Chondrocyte (in vitro differentiated cells): ENCODE measurements at regions not wholly inside any gene's neighbourhood (a gene's known extent, or its start where the extent isn't known, plus 50 kb on each side); places are given as distances from the start of the nearest gene placed in this dataset.

Experiments used
- DNase-seq: peaks from one replicate; pipeline ENCODE4 v3.0.0; 2021; ENCODE audit warnings: mixed read lengths, low spot score
- H3K27ac Mint-ChIP-seq: one replicate; pipeline ENCODE4 v1.8.0; 2021; ENCODE audit warnings: mild to moderate bottlenecking, moderate library complexity, mixed read lengths; ENCODE audit not compliant: unreplicated experiment
- H3K27me3 Mint-ChIP-seq: 2 replicates; pipeline ENCODE4 v1.8.0; 2021; ENCODE audit warnings: low read depth, mixed read lengths
- H3K36me3 Mint-ChIP-seq: 2 replicates; pipeline ENCODE4 v1.8.0; 2021; ENCODE audit warnings: low read depth, mixed read lengths
- H3K4me1 Mint-ChIP-seq: 2 replicates; pipeline ENCODE4 v1.8.0; 2021; ENCODE audit warnings: low read depth, mild to moderate bottlenecking, mixed read lengths
- H3K4me3 Mint-ChIP-seq: one replicate; pipeline ENCODE4 v1.8.0; 2021; ENCODE audit warnings: mild to moderate bottlenecking, moderate library complexity, mixed read lengths; ENCODE audit not compliant: unreplicated experiment
- H3K9me3 Mint-ChIP-seq: 2 replicates; pipeline ENCODE4 v1.8.0; 2021; ENCODE audit warnings: low read depth, mixed read lengths
- TF ChIP-seq, protein P1 (sequence below): fragments of 200-600 bp; sonication (generic); IDR thresholded peaks from 2 replicates; pipeline ENCODE4 v1.5.0; 2021; ENCODE audit warnings: antibody characterized with exemption, mild to moderate bottlenecking, moderate library complexity

DNA sequence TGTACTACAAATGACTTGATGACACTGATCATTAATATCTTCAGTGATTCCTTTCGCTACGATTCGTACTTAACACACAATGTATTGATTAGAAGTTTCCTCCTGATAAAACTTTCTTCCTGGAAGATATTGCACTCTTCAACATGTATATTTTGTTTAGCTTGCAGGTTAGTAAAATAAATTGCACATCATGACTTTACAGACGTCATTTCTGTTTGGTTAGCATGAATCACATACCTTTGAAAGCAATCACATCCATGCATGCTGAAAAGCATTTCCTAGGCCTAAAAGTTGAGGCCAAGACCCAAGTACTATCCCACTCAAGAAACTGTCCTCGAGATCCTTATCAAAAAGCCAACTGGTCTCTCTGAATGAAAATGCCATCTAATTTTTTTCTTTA is 1841.0 kb upstream of the PCDH7 start:
- DNase-seq: no peak
- no peak overlapping the region for H3K4me3 Mint-ChIP-seq
- TF ChIP-seq, protein P1, sequence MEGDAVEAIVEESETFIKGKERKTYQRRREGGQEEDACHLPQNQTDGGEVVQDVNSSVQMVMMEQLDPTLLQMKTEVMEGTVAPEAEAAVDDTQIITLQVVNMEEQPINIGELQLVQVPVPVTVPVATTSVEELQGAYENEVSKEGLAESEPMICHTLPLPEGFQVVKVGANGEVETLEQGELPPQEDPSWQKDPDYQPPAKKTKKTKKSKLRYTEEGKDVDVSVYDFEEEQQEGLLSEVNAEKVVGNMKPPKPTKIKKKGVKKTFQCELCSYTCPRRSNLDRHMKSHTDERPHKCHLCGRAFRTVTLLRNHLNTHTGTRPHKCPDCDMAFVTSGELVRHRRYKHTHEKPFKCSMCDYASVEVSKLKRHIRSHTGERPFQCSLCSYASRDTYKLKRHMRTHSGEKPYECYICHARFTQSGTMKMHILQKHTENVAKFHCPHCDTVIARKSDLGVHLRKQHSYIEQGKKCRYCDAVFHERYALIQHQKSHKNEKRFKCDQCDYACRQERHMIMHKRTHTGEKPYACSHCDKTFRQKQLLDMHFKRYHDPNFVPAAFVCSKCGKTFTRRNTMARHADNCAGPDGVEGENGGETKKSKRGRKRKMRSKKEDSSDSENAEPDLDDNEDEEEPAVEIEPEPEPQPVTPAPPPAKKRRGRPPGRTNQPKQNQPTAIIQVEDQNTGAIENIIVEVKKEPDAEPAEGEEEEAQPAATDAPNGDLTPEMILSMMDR: no peak
- no peaks in the 10 kb centered on the region for H3K36me3 Mint-ChIP-seq
- H3K9me3 Mint-ChIP-seq: no peaks in the 10 kb centered on the region
- H3K4me1 Mint-ChIP-seq: no peaks in the 10 kb centered on the region
- H3K27me3 Mint-ChIP-seq: peaks cover 3% of the 10 kb centered on the region
- no peak overlapping the region for H3K27ac Mint-ChIP-seq

DNA sequence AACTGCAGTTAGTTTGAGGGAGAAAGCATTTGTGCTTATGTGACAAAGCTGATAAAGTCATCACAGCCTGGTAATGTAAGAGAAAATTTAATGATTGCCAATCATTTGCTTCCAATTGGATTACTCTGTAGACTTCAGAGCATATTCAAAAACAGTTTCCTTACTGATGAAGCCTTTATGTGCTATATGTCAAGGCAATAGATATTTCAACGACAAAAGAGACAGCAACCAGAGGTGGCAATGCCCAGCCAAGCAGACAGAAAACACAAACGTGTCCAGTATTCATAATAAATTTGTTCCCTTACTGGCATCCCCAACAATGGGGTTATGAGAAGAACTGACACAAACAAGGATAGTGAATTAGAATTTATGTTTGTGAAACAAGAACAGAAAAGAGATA is 1840.3 kb upstream of the PCDH7 start:
- DNase-seq: no peak
- H3K36me3 Mint-ChIP-seq: no peaks in the 10 kb centered on the region
- H3K4me1 Mint-ChIP-seq: no peaks in the 10 kb centered on the region
- H3K27me3 Mint-ChIP-seq: peaks cover 3% of the 10 kb centered on the region
- H3K4me3 Mint-ChIP-seq: no peak overlapping the region
- H3K9me3 Mint-ChIP-seq: peaks cover 3% of the 10 kb centered on the region
- H3K27ac Mint-ChIP-seq: no peak overlapping the region
- TF ChIP-seq, protein P1: no peak

DNA sequence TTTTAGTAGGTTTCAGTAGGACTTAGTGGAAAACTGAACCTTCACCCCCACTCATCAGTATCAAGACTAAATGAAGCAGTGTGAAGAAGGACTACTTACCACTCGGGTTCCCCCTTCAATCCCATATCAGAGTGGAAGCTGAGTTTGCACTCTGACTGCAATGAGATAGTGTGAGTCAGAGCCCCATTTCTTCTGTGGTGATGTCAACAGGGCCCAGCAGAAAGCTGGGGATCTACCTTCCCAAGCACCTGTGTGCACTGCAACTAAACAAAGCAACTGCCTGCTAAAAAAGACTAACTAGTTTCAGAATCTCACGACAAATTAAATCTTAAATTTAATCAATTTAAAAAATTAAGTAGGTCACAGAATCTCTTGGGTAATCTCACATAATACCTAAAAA is 1837.0 kb upstream of the PCDH7 start:
- no peaks in the 10 kb centered on the region for H3K36me3 Mint-ChIP-seq
- H3K4me1 Mint-ChIP-seq: no peaks in the 10 kb centered on the region
- H3K27ac Mint-ChIP-seq: no peak overlapping the region
- H3K4me3 Mint-ChIP-seq: no peak overlapping the region
- peaks cover 2% of the 10 kb centered on the region for H3K27me3 Mint-ChIP-seq
- DNase-seq: no peak
- peaks cover 3% of the 10 kb centered on the region for H3K9me3 Mint-ChIP-seq
- TF ChIP-seq, protein P1: no peak

DNA sequence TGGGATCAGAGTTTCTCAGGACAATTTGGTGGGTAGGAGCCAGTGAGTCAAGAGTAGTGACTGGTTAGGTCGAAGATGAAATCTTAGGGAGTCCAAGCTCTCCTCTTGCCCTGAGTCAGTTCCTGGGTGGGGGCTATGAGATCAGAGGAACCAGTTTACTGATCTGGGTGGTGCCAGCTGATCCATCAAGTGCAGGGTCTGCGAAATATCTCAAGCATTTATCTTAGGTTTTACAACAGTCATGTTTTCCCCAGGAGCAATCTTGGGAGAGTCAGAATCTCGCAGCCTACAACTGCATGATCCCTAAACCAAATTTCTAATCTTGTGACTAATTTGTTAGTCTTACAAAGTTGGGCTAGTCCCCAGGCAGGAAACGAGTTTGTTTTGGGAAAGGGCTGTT is 1833.2 kb upstream of the PCDH7 start:
- Mint-ChIP-seq H3K27me3 (peaks cover 2% of the 10 kb centered on the region), H3K9me3 (peaks cover 3% of the 10 kb centered on the region), H3K27ac (no peak overlapping the region), H3K4me1 (no peaks in the 10 kb centered on the region), H3K4me3 (no peak overlapping the region), H3K36me3 (no peaks in the 10 kb centered on the region)
- DNase-seq: no peak
- TF ChIP-seq, protein P1: no peak

DNA sequence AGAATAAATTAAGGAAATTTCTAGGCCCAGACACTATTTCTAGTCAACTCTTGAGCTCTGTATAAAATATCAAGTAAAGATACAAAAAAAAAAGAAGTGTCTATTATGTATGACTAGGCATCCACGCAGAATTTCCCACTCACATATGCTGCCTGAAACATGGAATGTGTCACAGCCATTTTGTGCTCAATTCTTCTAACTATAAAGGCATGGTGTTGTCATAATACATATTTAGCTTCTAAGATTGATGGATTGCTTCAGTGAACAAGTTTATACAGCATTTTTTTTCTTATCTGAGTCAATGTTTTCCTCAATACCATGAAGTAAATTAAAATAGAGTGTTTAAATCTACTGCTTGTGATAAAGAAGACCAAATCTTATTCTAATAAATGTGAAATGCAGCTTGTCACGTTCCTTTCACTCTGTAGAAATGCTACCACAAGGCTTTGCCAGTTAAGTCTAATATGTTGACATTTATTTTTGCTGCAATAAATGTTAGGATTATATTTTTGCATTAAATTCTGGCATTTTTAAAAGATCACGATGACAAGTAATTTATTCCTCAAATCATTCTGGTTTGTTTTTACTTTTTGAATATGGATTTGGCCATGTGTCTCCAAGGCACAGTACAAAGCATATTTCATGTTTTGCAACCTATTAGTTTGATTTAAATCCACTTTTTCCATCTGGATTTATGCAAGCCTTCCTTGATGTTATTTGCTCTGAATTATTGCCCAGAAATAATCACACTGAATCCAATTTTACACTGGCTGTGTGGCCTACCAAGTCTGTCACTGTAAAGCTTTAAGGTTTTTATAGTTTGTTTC is 1829.0 kb upstream of the PCDH7 start:
- Mint-ChIP-seq H3K4me3 (no peak overlapping the region), H3K9me3 (peaks cover 15% of the 10 kb centered on the region), H3K36me3 (no peaks in the 10 kb centered on the region), H3K27me3 (no peaks in the 10 kb centered on the region), H3K27ac (no peak overlapping the region), H3K4me1 (no peaks in the 10 kb centered on the region)
- TF ChIP-seq, protein P1: no peak
- DNase-seq: no peak
